ENCODE measurements at regions not wholly inside any gene's neighbourhood (a gene's known extent, or its start where the extent isn't known, plus 50 kb on each side); places are given as distances from the start of the nearest gene placed in this dataset.

DNA sequence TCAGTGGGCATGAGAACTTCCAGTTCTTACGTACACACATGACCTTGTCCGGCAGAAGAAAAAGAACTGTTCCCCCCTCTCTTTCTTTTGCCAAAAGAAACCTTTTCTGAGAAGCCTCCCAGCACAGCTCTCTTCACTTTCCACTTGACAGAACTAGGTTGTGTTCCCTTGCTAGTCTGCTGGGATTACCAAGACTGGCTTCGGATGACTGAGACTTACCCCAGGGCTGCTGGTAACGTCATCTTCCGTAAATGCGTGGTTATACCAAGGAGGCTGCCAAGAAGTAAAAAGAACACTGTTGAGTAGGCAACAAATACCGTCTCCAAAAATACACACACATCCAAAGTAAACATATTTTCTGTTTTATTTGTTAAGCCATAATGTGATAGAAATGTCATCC is 908.2 kb downstream of the EFNB2 start (continued):
- TF ChIP-seq KLF9 (tag by site-specific recombination; IDR thresholded peaks at IDR 0.05; ENCODE audit: low read depth): no peak
- no peak for TF ChIP-seq ZNF626 (tag by site-specific recombination; IDR thresholded peaks at IDR 0.05)

DNA sequence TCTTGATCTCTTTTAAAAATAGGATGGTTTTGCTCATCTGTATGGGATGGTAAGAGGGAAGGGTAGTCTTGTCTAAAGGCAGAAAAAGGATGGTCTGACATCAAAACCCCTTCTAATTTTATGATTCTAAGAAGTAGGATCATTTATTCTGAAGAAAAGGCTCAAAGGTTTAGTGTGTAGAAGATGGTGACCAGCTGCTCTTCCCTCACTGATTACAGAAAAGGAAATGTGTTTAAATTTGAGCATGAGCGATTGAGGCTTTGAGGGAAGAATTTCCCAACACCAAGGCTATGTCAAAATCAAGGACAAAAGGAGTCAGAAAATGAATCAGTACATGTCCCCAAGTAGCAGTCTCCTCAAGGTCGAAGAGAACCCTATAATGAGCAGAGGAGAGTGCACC is 909.8 kb downstream of the EFNB2 start:
- Histone ChIP-seq H3K9me3 (ENCODE audit: control insufficient read depth, insufficient read depth, low read depth, low read length) (no peaks in the 10 kb centered on the region), H3K4me3 (ENCODE audit: low read depth, low read length) (no peak overlapping the region), H3K4me1 (ENCODE audit: control insufficient read depth, insufficient read depth, low read length) (no peaks in the 10 kb centered on the region), H3K36me3 (ENCODE audit: control insufficient read depth in 2 of 2, insufficient read depth in 1 of 2, low read length in 2 of 2) (no peaks in the 10 kb centered on the region), H3K27ac (ENCODE audit: extremely low read depth, low read depth, low read length) (no peak overlapping the region)
- ChIA-PET POLR2A (no interaction called here), CTCF (no interaction called here)
- TF ChIP-seq ZNF561 (tag by site-specific recombination; IDR thresholded peaks at IDR 0.05; ENCODE audit: borderline replicate concordance) (no peak), ZNF558 (tag by site-specific recombination; IDR thresholded peaks at IDR 0.05) (no peak), ZBTB7A (tag by site-specific recombination; IDR thresholded peaks at IDR 0.05; ENCODE audit: low read depth) (no peak), KLF16 (tag by site-specific recombination; IDR thresholded peaks at IDR 0.05) (no peak), ZNF707 (tag by site-specific recombination; IDR thresholded peaks at IDR 0.05) (no peak), TCF7L2 (IDR thresholded peaks at IDR 0.05; ENCODE audit: borderline replicate concordance, low read depth, low read length) (no peak), ZXDB (tag by site-specific recombination; IDR thresholded peaks at IDR 0.05) (no peak), ZBTB1 (tag by site-specific recombination; IDR thresholded peaks at IDR 0.05) (no peak), MEIS1 (CRISPR knock-in tag; IDR thresholded peaks at IDR 0.05; ENCODE audit: borderline replicate concordance) (no peak), KLF1 (tag by site-specific recombination; IDR thresholded peaks at IDR 0.05) (no peak), ZNF530 (tag by site-specific recombination; IDR thresholded peaks at IDR 0.05; ENCODE audit: low read depth) (no peak), OSR2 (tag by site-specific recombination; IDR thresholded peaks at IDR 0.05) (no peak), HOXC10 (CRISPR knock-in tag; IDR thresholded peaks at IDR 0.05) (no peak), ZFP41 (tag by site-specific recombination; IDR thresholded peaks at IDR 0.05; ENCODE audit: borderline replicate concordance) (no peak)
- TF ChIP-seq, protein P1, sequence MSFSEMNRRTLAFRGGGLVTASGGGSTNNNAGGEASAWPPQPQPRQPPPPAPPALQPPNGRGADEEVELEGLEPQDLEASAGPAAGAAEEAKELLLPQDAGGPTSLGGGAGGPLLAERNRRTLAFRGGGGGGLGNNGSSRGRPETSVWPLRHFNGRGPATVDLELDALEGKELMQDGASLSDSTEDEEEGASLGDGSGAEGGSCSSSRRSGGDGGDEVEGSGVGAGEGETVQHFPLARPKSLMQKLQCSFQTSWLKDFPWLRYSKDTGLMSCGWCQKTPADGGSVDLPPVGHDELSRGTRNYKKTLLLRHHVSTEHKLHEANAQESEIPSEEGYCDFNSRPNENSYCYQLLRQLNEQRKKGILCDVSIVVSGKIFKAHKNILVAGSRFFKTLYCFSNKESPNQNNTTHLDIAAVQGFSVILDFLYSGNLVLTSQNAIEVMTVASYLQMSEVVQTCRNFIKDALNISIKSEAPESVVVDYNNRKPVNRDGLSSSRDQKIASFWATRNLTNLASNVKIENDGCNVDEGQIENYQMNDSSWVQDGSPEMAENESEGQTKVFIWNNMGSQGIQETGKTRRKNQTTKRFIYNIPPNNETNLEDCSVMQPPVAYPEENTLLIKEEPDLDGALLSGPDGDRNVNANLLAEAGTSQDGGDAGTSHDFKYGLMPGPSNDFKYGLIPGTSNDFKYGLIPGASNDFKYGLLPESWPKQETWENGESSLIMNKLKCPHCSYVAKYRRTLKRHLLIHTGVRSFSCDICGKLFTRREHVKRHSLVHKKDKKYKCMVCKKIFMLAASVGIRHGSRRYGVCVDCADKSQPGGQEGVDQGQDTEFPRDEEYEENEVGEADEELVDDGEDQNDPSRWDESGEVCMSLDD (tag by site-specific recombination; IDR thresholded peaks at IDR 0.05): no peak
- TF ChIP-seq, protein P2, sequence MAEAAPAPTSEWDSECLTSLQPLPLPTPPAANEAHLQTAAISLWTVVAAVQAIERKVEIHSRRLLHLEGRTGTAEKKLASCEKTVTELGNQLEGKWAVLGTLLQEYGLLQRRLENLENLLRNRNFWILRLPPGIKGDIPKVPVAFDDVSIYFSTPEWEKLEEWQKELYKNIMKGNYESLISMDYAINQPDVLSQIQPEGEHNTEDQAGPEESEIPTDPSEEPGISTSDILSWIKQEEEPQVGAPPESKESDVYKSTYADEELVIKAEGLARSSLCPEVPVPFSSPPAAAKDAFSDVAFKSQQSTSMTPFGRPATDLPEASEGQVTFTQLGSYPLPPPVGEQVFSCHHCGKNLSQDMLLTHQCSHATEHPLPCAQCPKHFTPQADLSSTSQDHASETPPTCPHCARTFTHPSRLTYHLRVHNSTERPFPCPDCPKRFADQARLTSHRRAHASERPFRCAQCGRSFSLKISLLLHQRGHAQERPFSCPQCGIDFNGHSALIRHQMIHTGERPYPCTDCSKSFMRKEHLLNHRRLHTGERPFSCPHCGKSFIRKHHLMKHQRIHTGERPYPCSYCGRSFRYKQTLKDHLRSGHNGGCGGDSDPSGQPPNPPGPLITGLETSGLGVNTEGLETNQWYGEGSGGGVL (tag by site-specific recombination; IDR thresholded peaks at IDR 0.05): no peak
- TF ChIP-seq, protein P3, sequence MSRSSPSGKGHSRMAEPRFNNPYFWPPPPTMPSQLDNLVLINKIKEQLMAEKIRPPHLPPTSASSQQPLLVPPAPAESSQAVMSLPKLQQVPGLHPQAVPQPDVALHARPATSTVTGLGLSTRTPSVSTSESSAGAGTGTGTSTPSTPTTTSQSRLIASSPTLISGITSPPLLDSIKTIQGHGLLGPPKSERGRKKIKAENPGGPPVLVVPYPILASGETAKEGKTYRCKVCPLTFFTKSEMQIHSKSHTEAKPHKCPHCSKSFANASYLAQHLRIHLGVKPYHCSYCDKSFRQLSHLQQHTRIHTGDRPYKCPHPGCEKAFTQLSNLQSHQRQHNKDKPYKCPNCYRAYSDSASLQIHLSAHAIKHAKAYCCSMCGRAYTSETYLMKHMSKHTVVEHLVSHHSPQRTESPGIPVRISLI (tag by site-specific recombination; IDR thresholded peaks at IDR 0.05): no peak

DNA sequence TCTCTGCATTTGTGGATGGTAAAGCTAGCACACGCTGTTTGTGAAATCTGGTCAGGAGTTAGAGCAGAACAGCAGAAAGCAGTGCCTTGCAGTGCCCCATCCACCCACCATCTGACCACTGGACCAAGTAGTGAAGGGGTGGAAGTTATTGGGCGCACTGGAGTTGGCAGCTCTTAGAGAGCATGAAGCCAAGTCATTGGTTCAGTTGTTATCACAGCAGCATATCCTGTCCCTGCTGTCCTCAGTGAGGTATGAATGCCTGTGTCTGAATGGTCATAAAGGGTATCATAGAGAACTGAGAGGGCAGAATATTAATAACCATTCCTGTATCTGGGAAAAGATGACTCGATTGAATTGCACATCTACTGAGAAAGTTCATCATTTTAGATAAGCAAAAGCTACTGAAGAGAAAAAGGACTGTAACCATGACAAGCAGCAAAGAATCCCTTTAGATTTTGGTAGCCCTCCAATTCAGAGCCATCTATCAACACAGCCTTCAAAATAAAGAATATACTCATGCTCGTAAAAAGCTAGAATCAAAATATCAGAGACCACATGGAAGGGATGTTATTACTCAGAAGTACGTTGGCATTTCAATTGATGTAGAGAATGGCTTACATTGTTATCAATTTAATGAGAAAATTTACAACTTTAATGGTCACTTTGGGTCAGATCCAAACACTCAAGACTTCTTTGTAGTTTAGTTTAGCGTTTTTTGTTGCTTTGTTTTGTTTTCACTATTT is 919.0 kb downstream of the EFNB2 start:
- no peaks in the 10 kb centered on the region for H3K9me3 ChIP-seq (ENCODE audit: control insufficient read depth, insufficient read depth, low read depth, low read length)
- no peak overlapping the region for H3K4me3 ChIP-seq (ENCODE audit: low read depth, low read length)
- POLR2A ChIA-PET: no interaction called here
- TF ChIP-seq, protein P4, sequence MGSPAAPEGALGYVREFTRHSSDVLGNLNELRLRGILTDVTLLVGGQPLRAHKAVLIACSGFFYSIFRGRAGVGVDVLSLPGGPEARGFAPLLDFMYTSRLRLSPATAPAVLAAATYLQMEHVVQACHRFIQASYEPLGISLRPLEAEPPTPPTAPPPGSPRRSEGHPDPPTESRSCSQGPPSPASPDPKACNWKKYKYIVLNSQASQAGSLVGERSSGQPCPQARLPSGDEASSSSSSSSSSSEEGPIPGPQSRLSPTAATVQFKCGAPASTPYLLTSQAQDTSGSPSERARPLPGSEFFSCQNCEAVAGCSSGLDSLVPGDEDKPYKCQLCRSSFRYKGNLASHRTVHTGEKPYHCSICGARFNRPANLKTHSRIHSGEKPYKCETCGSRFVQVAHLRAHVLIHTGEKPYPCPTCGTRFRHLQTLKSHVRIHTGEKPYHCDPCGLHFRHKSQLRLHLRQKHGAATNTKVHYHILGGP (tag by site-specific recombination; IDR thresholded peaks at IDR 0.05): no peak
- no peak for TF ChIP-seq ZNF169 (tag by site-specific recombination; IDR thresholded peaks at IDR 0.05)
- TF ChIP-seq YY2 (tag by site-specific recombination; IDR thresholded peaks at IDR 0.05): no peak
- TF ChIP-seq, protein P5, sequence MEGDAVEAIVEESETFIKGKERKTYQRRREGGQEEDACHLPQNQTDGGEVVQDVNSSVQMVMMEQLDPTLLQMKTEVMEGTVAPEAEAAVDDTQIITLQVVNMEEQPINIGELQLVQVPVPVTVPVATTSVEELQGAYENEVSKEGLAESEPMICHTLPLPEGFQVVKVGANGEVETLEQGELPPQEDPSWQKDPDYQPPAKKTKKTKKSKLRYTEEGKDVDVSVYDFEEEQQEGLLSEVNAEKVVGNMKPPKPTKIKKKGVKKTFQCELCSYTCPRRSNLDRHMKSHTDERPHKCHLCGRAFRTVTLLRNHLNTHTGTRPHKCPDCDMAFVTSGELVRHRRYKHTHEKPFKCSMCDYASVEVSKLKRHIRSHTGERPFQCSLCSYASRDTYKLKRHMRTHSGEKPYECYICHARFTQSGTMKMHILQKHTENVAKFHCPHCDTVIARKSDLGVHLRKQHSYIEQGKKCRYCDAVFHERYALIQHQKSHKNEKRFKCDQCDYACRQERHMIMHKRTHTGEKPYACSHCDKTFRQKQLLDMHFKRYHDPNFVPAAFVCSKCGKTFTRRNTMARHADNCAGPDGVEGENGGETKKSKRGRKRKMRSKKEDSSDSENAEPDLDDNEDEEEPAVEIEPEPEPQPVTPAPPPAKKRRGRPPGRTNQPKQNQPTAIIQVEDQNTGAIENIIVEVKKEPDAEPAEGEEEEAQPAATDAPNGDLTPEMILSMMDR (tag by site-specific recombination; IDR thresholded peaks at IDR 0.05): no peak
- TF ChIP-seq ZNF670 (tag by site-specific recombination; IDR thresholded peaks at IDR 0.05; ENCODE audit: low read depth): no peak
- H3K4me1 ChIP-seq (ENCODE audit: control insufficient read depth, insufficient read depth, low read length): no peaks in the 10 kb centered on the region
- no peaks in the 10 kb centered on the region for H3K36me3 ChIP-seq (ENCODE audit: control insufficient read depth in 2 of 2, insufficient read depth in 1 of 2, low read length in 2 of 2)
- CTCF ChIA-PET: no interaction called here
- no peak overlapping the region for H3K27ac ChIP-seq (ENCODE audit: extremely low read depth, low read depth, low read length)
